ENCODE measurements at regions not wholly inside any gene's neighbourhood (a gene's known extent, or its start where the extent isn't known, plus 50 kb on each side); places are given as distances from the start of the nearest gene placed in this dataset.

DNA sequence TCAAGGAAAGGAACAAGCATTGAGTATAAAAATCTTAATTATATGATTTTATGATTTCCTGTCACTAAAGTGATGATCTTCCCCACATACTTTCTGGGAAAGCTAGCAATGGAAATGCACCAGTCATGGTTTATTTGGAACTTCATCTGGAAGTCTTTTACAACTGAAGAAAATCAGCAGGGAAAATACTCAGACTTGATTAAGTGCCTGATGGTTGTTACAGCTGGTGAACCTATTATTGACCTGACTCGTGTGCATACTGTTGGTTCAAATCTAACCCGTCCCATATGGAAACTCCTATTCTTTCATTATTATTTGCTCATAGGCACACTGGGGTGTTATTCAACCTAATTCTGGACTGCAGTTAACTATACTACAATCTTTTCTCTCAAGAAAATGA is 701.8 kb upstream of the CCDC54 start:
- TF ChIP-seq, protein P1, sequence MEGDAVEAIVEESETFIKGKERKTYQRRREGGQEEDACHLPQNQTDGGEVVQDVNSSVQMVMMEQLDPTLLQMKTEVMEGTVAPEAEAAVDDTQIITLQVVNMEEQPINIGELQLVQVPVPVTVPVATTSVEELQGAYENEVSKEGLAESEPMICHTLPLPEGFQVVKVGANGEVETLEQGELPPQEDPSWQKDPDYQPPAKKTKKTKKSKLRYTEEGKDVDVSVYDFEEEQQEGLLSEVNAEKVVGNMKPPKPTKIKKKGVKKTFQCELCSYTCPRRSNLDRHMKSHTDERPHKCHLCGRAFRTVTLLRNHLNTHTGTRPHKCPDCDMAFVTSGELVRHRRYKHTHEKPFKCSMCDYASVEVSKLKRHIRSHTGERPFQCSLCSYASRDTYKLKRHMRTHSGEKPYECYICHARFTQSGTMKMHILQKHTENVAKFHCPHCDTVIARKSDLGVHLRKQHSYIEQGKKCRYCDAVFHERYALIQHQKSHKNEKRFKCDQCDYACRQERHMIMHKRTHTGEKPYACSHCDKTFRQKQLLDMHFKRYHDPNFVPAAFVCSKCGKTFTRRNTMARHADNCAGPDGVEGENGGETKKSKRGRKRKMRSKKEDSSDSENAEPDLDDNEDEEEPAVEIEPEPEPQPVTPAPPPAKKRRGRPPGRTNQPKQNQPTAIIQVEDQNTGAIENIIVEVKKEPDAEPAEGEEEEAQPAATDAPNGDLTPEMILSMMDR (IDR thresholded peaks at IDR 0.05; ENCODE audit: borderline replicate concordance, extremely low read depth, low read length, poor library complexity, severe bottlenecking) = no peak
- no peak for TF ChIP-seq EZH2 (IDR thresholded peaks at IDR 0.05; ENCODE audit: borderline replicate concordance, low read depth, low read length, severe bottlenecking)
